ENCODE measurements at regions not wholly inside any gene's neighbourhood (a gene's known extent, or its start where the extent isn't known, plus 50 kb on each side); places are given as distances from the start of the nearest gene placed in this dataset.
A peak's percentile ranks its signal among the peaks of the same experiment; 100 is the strongest.

- no peak overlapping the region for H2AFZ ChIP-seq (ENCODE audit: low read length)
- no peak overlapping the region for H3K23ac ChIP-seq (ENCODE audit: low read depth, low read length, poor library complexity)
- no peaks in the 10 kb centered on the region for H3K79me1 ChIP-seq (ENCODE audit: low read depth, low read length)
- no peak overlapping the region for H2BK12ac ChIP-seq (ENCODE audit: low read length)
- no peaks in the 10 kb centered on the region for H3K36me3 ChIP-seq (replicated peaks in 1 of 2; ENCODE audit: control insufficient read depth in 2 of 2, insufficient read depth in 2 of 2, low read length in 2 of 2)
- no peak overlapping the region for H3K27ac ChIP-seq (replicated peaks; ENCODE audit: low read length)
- peaks cover 0 to 10% of the 10 kb centered on the region in 2 donors for H3K4me1 ChIP-seq (ENCODE audit: control insufficient read depth in 2 of 2, insufficient read depth in 1 of 2, low read depth in 1 of 2, low read length in 2 of 2)
- no peak overlapping the region for H4K91ac ChIP-seq (ENCODE audit: low read depth, low read length, poor library complexity)
- no peak overlapping the region for H3K4me2 ChIP-seq (ENCODE audit: insufficient read depth, low read length, poor library complexity, severe bottlenecking)
- no peak overlapping the region for H3K4me3 ChIP-seq (ENCODE audit: low read length in 2 of 2)
- no peak for DNase-seq (ENCODE audit: low spot score)
- no peak overlapping the region for H2BK5ac ChIP-seq (ENCODE audit: low read length)
- H2AK5ac ChIP-seq (ENCODE audit: low read depth, low read length), result no peak overlapping the region
- H3K14ac ChIP-seq (ENCODE audit: low read length), result no peak overlapping the region
- no CpG with 5 or more reads among the region's 6 CpGs for WGBS, 2 donors (ENCODE audit: extremely low coverage in 2 of 2, insufficient read length in 2 of 2, insufficient replicate concordance in 1 of 2)
- peaks cover 0 to 64% (median 22%) of the 10 kb centered on the region in 3 experiments for H3K27me3 ChIP-seq (ENCODE audit: control insufficient read depth in 3 of 3, insufficient read depth in 3 of 3, low read depth in 1 of 3, low read length in 3 of 3)
- H3K18ac ChIP-seq (ENCODE audit: low read length), result no peak overlapping the region
- H3K4ac ChIP-seq (ENCODE audit: low read length), result no peak overlapping the region
- no peak overlapping the region for H4K8ac ChIP-seq (ENCODE audit: low read depth, low read length)
- H3K9me3 ChIP-seq (replicated peaks in 1 of 2; ENCODE audit: control insufficient read depth in 2 of 2, insufficient read depth in 1 of 2, low read depth in 1 of 2, low read length in 2 of 2), result no peaks in the 10 kb centered on the region
- H2BK15ac ChIP-seq (ENCODE audit: low read length), result no peak overlapping the region
- no peak overlapping the region for H3K9ac ChIP-seq (ENCODE audit: low read depth, low read length, poor library complexity)
- H2BK120ac ChIP-seq (ENCODE audit: low read depth, low read length), result no peak overlapping the region
These were observed 108.9 kb upstream of the CLMP start for GRCh38 chr11:123303924-123304323.

DNA sequence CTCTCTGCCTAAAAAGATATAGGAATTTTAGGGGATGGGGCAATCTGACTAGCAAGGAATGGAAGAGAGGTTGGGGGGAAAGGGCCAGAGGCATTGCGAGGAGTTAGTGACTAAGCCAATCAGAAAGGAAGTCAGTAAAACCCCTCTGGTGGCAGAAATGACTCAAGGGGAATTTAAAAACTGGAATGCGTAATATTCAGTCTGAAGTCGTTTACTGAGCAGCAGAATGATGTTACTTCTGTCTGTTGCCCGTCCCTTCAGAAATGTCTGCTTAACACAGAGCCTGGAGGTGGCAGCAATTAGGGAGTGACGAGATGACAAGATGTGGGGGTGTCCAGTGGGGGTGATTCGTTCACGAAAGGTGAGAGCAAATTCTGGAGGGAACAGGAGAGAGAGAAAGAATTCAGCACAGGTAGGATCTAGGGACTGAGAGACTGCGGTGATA is 107.7 kb upstream of the CLMP start:
- no peak for DNase-seq (ENCODE audit: low spot score)
- whole genome bisulfite sequencing, 2 donors (ENCODE audit: extremely low coverage in 2 of 2, insufficient read length in 2 of 2, insufficient replicate concordance in 1 of 2), result no CpG with 5 or more reads among the region's 8 CpGs
- H3K9ac ChIP-seq (ENCODE audit: low read depth, low read length, poor library complexity), result no peak overlapping the region
- no peak overlapping the region for H3K27ac ChIP-seq (replicated peaks; ENCODE audit: low read length)
- no peak overlapping the region for H3K18ac ChIP-seq (ENCODE audit: low read length)
- no peak overlapping the region for H4K8ac ChIP-seq (ENCODE audit: low read depth, low read length)
- H3K4ac ChIP-seq (ENCODE audit: low read length), result no peak overlapping the region
- no peak overlapping the region for H2AFZ ChIP-seq (ENCODE audit: low read length)
- no peaks in the 10 kb centered on the region for H3K36me3 ChIP-seq (replicated peaks in 1 of 2; ENCODE audit: control insufficient read depth in 2 of 2, insufficient read depth in 2 of 2, low read length in 2 of 2)
- H3K4me2 ChIP-seq (ENCODE audit: insufficient read depth, low read length, poor library complexity, severe bottlenecking), result no peak overlapping the region
- H2BK15ac ChIP-seq (ENCODE audit: low read length), result no peak overlapping the region
- no peak overlapping the region for H2BK5ac ChIP-seq (ENCODE audit: low read length)
- no peaks in the 10 kb centered on the region for H3K9me3 ChIP-seq (replicated peaks in 1 of 2; ENCODE audit: control insufficient read depth in 2 of 2, insufficient read depth in 1 of 2, low read depth in 1 of 2, low read length in 2 of 2)
- H3K4me3 ChIP-seq (ENCODE audit: low read length in 2 of 2), result no peak overlapping the region
- H3K27me3 ChIP-seq (ENCODE audit: control insufficient read depth in 3 of 3, insufficient read depth in 3 of 3, low read depth in 1 of 3, low read length in 3 of 3), result peaks cover 0 to 73% (median 22%) of the 10 kb centered on the region in 3 experiments
- H3K14ac ChIP-seq (ENCODE audit: low read length), result no peak overlapping the region
- no peak overlapping the region for H4K91ac ChIP-seq (ENCODE audit: low read depth, low read length, poor library complexity)
- peaks cover 0 to 8% of the 10 kb centered on the region in 2 donors for H3K4me1 ChIP-seq (ENCODE audit: control insufficient read depth in 2 of 2, insufficient read depth in 1 of 2, low read depth in 1 of 2, low read length in 2 of 2)
- no peak overlapping the region for H2BK12ac ChIP-seq (ENCODE audit: low read length)
- H3K23ac ChIP-seq (ENCODE audit: low read depth, low read length, poor library complexity), result no peak overlapping the region
- no peaks in the 10 kb centered on the region for H3K79me1 ChIP-seq (ENCODE audit: low read depth, low read length)
- H2AK5ac ChIP-seq (ENCODE audit: low read depth, low read length), result no peak overlapping the region
- no peak overlapping the region for H2BK120ac ChIP-seq (ENCODE audit: low read depth, low read length)

GRCh38 chr11:123301696-123302400 is 106.8 kb upstream of the CLMP start:
- WGBS, 2 donors (ENCODE audit: extremely low coverage in 2 of 2, insufficient read length in 2 of 2, insufficient replicate concordance in 1 of 2), result no CpG with 5 or more reads among the region's 56 CpGs
- H3K23ac ChIP-seq (ENCODE audit: low read depth, low read length, poor library complexity), result no peak overlapping the region

GRCh38 chr11:123301013-123301591 is 106.1 kb upstream of the CLMP start:
- WGBS, 2 donors (ENCODE audit: extremely low coverage in 2 of 2, insufficient read length in 2 of 2, insufficient replicate concordance in 1 of 2), result no CpG with 5 or more reads among the region's 3 CpGs
- Histone ChIP-seq H3K27ac (replicated peaks; ENCODE audit: low read length) (no peak overlapping the region), H3K4me3 (ENCODE audit: low read length in 2 of 2) (no peak overlapping the region)

More at GRCh38 chr11:123301696-123302400, 106.8 kb upstream of the CLMP start:
- Histone ChIP-seq H3K14ac (ENCODE audit: low read length) (no peak overlapping the region), H3K79me1 (ENCODE audit: low read depth, low read length) (no peaks in the 10 kb centered on the region), H3K4ac (ENCODE audit: low read length) (no peak overlapping the region), H3K9me3 (replicated peaks in 1 of 2; ENCODE audit: control insufficient read depth in 2 of 2, insufficient read depth in 1 of 2, low read depth in 1 of 2, low read length in 2 of 2) (no peaks in the 10 kb centered on the region), H3K4me1 (ENCODE audit: control insufficient read depth in 2 of 2, insufficient read depth in 1 of 2, low read depth in 1 of 2, low read length in 2 of 2) (peaks cover 0 to 8% of the 10 kb centered on the region in 2 donors), H2AK5ac (ENCODE audit: low read depth, low read length) (no peak overlapping the region), H3K36me3 (replicated peaks in 1 of 2; ENCODE audit: control insufficient read depth in 2 of 2, insufficient read depth in 2 of 2, low read length in 2 of 2) (no peaks in the 10 kb centered on the region), H2BK15ac (ENCODE audit: low read length) (no peak overlapping the region), H2BK5ac (ENCODE audit: low read length) (no peak overlapping the region), H3K18ac (ENCODE audit: low read length) (peak overlapping the region; percentile 62), H2BK12ac (ENCODE audit: low read length) (no peak overlapping the region), H3K4me2 (ENCODE audit: insufficient read depth, low read length, poor library complexity, severe bottlenecking) (peak overlapping the region; percentile 88), H2AFZ (ENCODE audit: low read length) (peak overlapping the region; percentile 84), H4K8ac (ENCODE audit: low read depth, low read length) (no peak overlapping the region), H3K4me3 (ENCODE audit: low read length in 2 of 2) (peak overlapping the region; percentile 30 to 65), H3K27ac (replicated peaks; ENCODE audit: low read length) (no peak overlapping the region), H2BK120ac (ENCODE audit: low read depth, low read length) (no peak overlapping the region), H4K91ac (ENCODE audit: low read depth, low read length, poor library complexity) (no peak overlapping the region), H3K27me3 (ENCODE audit: control insufficient read depth in 3 of 3, insufficient read depth in 3 of 3, low read depth in 1 of 3, low read length in 3 of 3) (peaks cover 0 to 78% (median 22%) of the 10 kb centered on the region in 3 experiments), H3K9ac (ENCODE audit: low read depth, low read length, poor library complexity) (no peak overlapping the region)
- DNase-seq (ENCODE audit: low spot score), result peak; percentile 73

More at GRCh38 chr11:123301013-123301591, 106.1 kb upstream of the CLMP start:
- Histone ChIP-seq H3K36me3 (replicated peaks in 1 of 2; ENCODE audit: control insufficient read depth in 2 of 2, insufficient read depth in 2 of 2, low read length in 2 of 2) (no peaks in the 10 kb centered on the region), H2AFZ (ENCODE audit: low read length) (peak overlapping the region; percentile 84), H3K27me3 (ENCODE audit: control insufficient read depth in 3 of 3, insufficient read depth in 3 of 3, low read depth in 1 of 3, low read length in 3 of 3) (peaks cover 0 to 81% (median 22%) of the 10 kb centered on the region in 3 experiments), H2AK5ac (ENCODE audit: low read depth, low read length) (no peak overlapping the region), H3K9ac (ENCODE audit: low read depth, low read length, poor library complexity) (no peak overlapping the region), H2BK12ac (ENCODE audit: low read length) (no peak overlapping the region), H3K4me2 (ENCODE audit: insufficient read depth, low read length, poor library complexity, severe bottlenecking) (no peak overlapping the region), H2BK120ac (ENCODE audit: low read depth, low read length) (no peak overlapping the region), H3K9me3 (replicated peaks in 1 of 2; ENCODE audit: control insufficient read depth in 2 of 2, insufficient read depth in 1 of 2, low read depth in 1 of 2, low read length in 2 of 2) (no peaks in the 10 kb centered on the region), H4K91ac (ENCODE audit: low read depth, low read length, poor library complexity) (no peak overlapping the region), H3K4me1 (ENCODE audit: control insufficient read depth in 2 of 2, insufficient read depth in 1 of 2, low read depth in 1 of 2, low read length in 2 of 2) (peaks cover 0 to 8% of the 10 kb centered on the region in 2 donors), H3K23ac (ENCODE audit: low read depth, low read length, poor library complexity) (no peak overlapping the region), H3K79me1 (ENCODE audit: low read depth, low read length) (no peaks in the 10 kb centered on the region), H4K8ac (ENCODE audit: low read depth, low read length) (no peak overlapping the region), H3K18ac (ENCODE audit: low read length) (no peak overlapping the region), H3K4ac (ENCODE audit: low read length) (no peak overlapping the region), H2BK15ac (ENCODE audit: low read length) (no peak overlapping the region), H2BK5ac (ENCODE audit: low read length) (no peak overlapping the region), H3K14ac (ENCODE audit: low read length) (no peak overlapping the region)
- no peak for DNase-seq (ENCODE audit: low spot score)

All from neuronal stem cell (in vitro differentiated cells).